BJ (cell line): ENCODE measurements at regions not wholly inside any gene's neighbourhood (a gene's known extent, or its start where the extent isn't known, plus 50 kb on each side); places are given as distances from the start of the nearest gene placed in this dataset.

Experiments used
- CTCF ChIA-PET: fragments of 350-600 bp; formaldehyde crosslinking; extraction: SDS; loops from one replicate; lab custom pipeline; 2021; ENCODE audit warnings: antibody characterized with exemption, inconsistent platforms; lab: Yijun Ruan, JAX
- POLR2A ChIA-PET: fragments of 300-600 bp; sonication (Branson Sonifier 250); formaldehyde crosslinking; extraction: SDS; loops from one replicate; lab custom pipeline; 2021; ENCODE audit warnings: antibody characterized with exemption; lab: Charles Lee
- DNase-seq: peaks from one replicate; pipeline ENCODE4 v3.0.0-alpha.2; 2011; ENCODE audit warnings: low read depth
- H3K27me3 ChIP-seq: 2 replicates; pipeline ENCODE4 v1.6.0; 2011; ENCODE audit warnings: low read length; ENCODE audit not compliant: control insufficient read depth, insufficient read depth
- H3K36me3 ChIP-seq: 2 replicates; pipeline ENCODE4 v1.5.1; 2011; ENCODE audit warnings: low read length; ENCODE audit not compliant: control insufficient read depth, insufficient read depth
- H3K4me3 ChIP-seq: 2 replicates; pipeline ENCODE4 v1.5.1; 2011; ENCODE audit warnings: low read depth, mild to moderate bottlenecking, control low read depth, low read length
- CTCF ChIP-seq: IDR thresholded peaks from 2 replicates; pipeline ENCODE4 v1.5.1; 2011; ENCODE audit warnings: low read depth, mild to moderate bottlenecking, control low read depth, inconsistent platforms, low read length, moderate library complexity; ENCODE audit not compliant: insufficient read depth

DNA sequence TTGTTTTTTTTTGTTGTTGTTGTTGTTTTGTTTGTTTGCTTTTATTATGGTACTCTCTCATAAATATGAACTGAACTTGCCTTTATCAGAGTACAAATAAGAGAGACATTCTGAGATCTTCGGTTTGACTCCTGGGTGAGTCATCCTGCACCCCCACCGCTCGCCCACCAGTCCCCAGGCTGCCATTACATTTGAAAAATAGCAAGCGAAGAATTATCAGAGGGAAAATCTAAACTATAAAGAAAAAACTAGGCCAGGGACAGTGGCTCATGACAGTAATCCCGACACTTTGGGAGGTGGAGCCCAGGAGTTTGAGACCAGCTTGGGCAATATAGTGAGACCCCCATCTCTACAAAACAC lies 122.1 kb upstream of the MAP3K1 start:
- no peak for TF ChIP-seq CTCF
- Histone ChIP-seq H3K27me3 (peaks cover 3% of the 10 kb centered on the region), H3K36me3 (no peaks in the 10 kb centered on the region), H3K4me3 (no peak overlapping the region)
- no peak for DNase-seq
- POLR2A ChIA-PET, result no interaction called here
- CTCF ChIA-PET, result no interaction called here

GRCh38 chr5:56692359-56693219 lies 122.8 kb upstream of the MAP3K1 start:
- no peaks in the 10 kb centered on the region for H3K36me3 ChIP-seq
- POLR2A ChIA-PET, result no interaction called here
- no peak for DNase-seq
- TF ChIP-seq CTCF, result no peak
- no peak overlapping the region for H3K4me3 ChIP-seq
- peaks cover 3% of the 10 kb centered on the region for H3K27me3 ChIP-seq
- CTCF ChIA-PET, result no interaction called here

DNA sequence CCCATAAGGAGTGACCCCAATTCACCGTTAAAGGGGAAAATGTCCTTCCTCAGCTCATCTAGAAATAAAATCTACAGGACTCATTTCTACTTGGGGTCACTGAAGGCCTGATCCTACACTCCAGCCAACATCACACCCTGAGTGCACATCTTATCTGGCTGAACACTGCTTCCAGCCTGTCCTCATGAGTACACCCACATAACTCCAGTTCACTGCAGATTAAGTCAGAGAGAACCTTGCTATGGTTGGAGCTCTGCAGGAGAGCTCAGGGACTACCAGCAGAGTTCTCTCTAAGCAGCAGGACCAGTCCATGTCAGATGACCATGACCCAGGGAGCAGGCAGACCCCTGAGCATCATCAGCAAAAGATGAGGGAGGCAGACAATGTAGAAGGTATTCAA lies 126.9 kb upstream of the MAP3K1 start:
- CTCF ChIA-PET, result no interaction called here
- DNase-seq, result no peak
- POLR2A ChIA-PET, result no interaction called here
- Histone ChIP-seq H3K36me3 (no peaks in the 10 kb centered on the region), H3K27me3 (peaks cover 3% of the 10 kb centered on the region), H3K4me3 (no peak overlapping the region)
- no peak for TF ChIP-seq CTCF

DNA sequence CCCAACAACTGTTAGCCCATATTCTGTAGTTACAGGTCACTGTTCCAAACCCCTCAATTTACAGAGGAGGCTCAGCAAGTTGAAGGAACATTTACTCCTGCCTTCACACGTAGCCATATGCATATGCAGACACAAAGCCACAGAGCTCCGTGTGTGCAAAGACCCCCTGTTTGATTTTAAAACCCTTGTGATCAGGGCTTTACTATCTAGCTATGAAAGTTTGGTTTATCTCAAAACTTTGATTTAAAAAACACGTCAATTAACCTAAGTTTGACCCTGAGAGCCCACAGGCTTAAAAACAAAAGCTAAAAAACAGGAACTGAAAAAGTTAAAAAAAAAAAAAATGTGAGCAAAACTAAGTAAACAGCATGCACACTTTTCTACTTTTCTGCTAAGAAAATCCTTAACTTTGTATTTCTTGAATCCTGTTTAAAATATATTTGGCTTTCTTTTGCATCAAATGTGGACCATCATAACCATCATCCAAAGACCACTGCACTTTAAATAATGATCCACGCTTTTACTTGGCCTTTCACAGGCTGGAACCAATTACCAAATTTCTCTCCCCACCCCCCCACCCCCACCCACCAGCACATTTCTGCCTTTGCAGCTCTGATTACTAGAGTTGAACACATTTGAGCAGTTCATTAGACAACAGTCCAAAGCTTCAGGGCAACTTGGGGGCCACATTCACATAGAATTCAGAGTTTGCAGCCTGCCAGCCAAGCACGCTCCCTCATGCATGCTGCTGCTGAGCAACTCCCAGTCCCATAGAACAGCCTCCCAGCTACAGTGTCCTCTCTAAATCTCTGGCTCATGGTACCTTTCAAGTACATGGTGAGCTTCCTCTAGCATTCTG lies 128.8 kb upstream of the MAP3K1 start:
- ChIA-PET POLR2A (no interaction called here), CTCF (no interaction called here)
- Histone ChIP-seq H3K36me3 (no peaks in the 10 kb centered on the region), H3K27me3 (peaks cover 3% of the 10 kb centered on the region; the same call in 1 of the 2 replicates), H3K4me3 (no peak overlapping the region)
- DNase-seq, result no peak
- no peak for TF ChIP-seq CTCF

GRCh38 chr5:56685503-56686217 lies 129.7 kb upstream of the MAP3K1 start:
- no peak for TF ChIP-seq CTCF
- no peaks in the 10 kb centered on the region for H3K36me3 ChIP-seq
- ChIA-PET POLR2A (no interaction called here), CTCF (no interaction called here)
- H3K4me3 ChIP-seq, result no peak overlapping the region
- H3K27me3 ChIP-seq, result peaks cover 3% of the 10 kb centered on the region; the same call in 1 of the 2 replicates
- no peak for DNase-seq
